Renal pelvis (tissue), 1 donor: ENCODE measurements at regions not wholly inside any gene's neighbourhood (a gene's known extent, or its start where the extent isn't known, plus 50 kb on each side); places are given as distances from the start of the nearest gene placed in this dataset.

Source experiments
- DNase-seq: peaks from one replicate; pipeline ENCODE4 v3.0.0-alpha.2; 2013

- DNase-seq = no peak
These were observed 294.8 kb downstream of the UTP18 start for GRCh38 chr17:51555153-51555552.

- DNase-seq = no peak
These were observed 299.4 kb downstream of the UTP18 start for GRCh38 chr17:51559778-51560177.

- DNase-seq = no peak
These were observed 300.1 kb downstream of the UTP18 start for GRCh38 chr17:51560398-51560797.

GRCh38 chr17:51563961-51564360 is 303.6 kb downstream of the UTP18 start:
- no peak for DNase-seq

- no peak for DNase-seq
These were observed 311.8 kb downstream of the UTP18 start for GRCh38 chr17:51572115-51572514.
